ENCODE measurements at regions not wholly inside any gene's neighbourhood (a gene's known extent, or its start where the extent isn't known, plus 50 kb on each side); places are given as distances from the start of the nearest gene placed in this dataset.

- TF ChIP-seq KLF1 (tag by site-specific recombination; IDR thresholded peaks at IDR 0.05) (no peak), ZBTB1 (tag by site-specific recombination; IDR thresholded peaks at IDR 0.05) (no peak), ZIC2 (tag by site-specific recombination; IDR thresholded peaks at IDR 0.05) (no peak), ZNF341 (tag by site-specific recombination; IDR thresholded peaks at IDR 0.05; ENCODE audit: low read depth) (no peak), ZSCAN18 (tag by site-specific recombination; IDR thresholded peaks at IDR 0.05) (no peak), ZNF280C (tag by site-specific recombination; IDR thresholded peaks at IDR 0.05) (no peak)
- Histone ChIP-seq H3K27ac (ENCODE audit: extremely low read depth, low read depth, low read length) (no peak overlapping the region), H3K9me3 (ENCODE audit: control insufficient read depth, insufficient read depth, low read depth, low read length) (no peaks in the 10 kb centered on the region), H3K36me3 (ENCODE audit: control insufficient read depth in 2 of 2, insufficient read depth in 1 of 2, low read length in 2 of 2) (no peaks in the 10 kb centered on the region), H3K4me1 (ENCODE audit: control insufficient read depth, insufficient read depth, low read length) (no peaks in the 10 kb centered on the region), H3K4me3 (ENCODE audit: low read depth, low read length) (no peak overlapping the region)
- ChIA-PET POLR2A (no interaction called here), CTCF (no interaction called here)
These were observed 253.7 kb downstream of the AASDHPPT start for GRCh38 chr11:106331176-106331575.

- Histone ChIP-seq H3K4me3 (ENCODE audit: low read depth, low read length) (no peak overlapping the region), H3K9me3 (ENCODE audit: control insufficient read depth, insufficient read depth, low read depth, low read length) (no peaks in the 10 kb centered on the region), H3K36me3 (ENCODE audit: control insufficient read depth in 2 of 2, insufficient read depth in 1 of 2, low read length in 2 of 2) (no peaks in the 10 kb centered on the region), H3K4me1 (ENCODE audit: control insufficient read depth, insufficient read depth, low read length) (no peaks in the 10 kb centered on the region), H3K27ac (ENCODE audit: extremely low read depth, low read depth, low read length) (no peak overlapping the region)
- ChIA-PET POLR2A (no interaction called here), CTCF (interaction anchor here (0.6 kb wide), 1 partner anchor 704 kb away, joined by 3 read pairs; no protein-coding TSS in a partner anchor)
- TF ChIP-seq ZNF138 (tag by site-specific recombination; IDR thresholded peaks at IDR 0.05; ENCODE audit: borderline replicate concordance) (no peak), ZNF488 (tag by site-specific recombination; IDR thresholded peaks at IDR 0.05) (no peak), ZNF221 (tag by site-specific recombination; IDR thresholded peaks at IDR 0.05; ENCODE audit: borderline replicate concordance) (no peak), ZNF184 (tag by site-specific recombination; IDR thresholded peaks at IDR 0.05) (no peak), ZSCAN4 (tag by site-specific recombination; IDR thresholded peaks at IDR 0.05) (no peak), ZNF23 (tag by site-specific recombination; IDR thresholded peaks at IDR 0.05; ENCODE audit: borderline replicate concordance) (no peak), CTCF (tag by site-specific recombination; IDR thresholded peaks at IDR 0.05) (no peak), PRDM1 (tag by site-specific recombination; IDR thresholded peaks at IDR 0.05) (no peak), YY1 (tag by site-specific recombination; IDR thresholded peaks at IDR 0.05) (no peak), PATZ1 (tag by site-specific recombination; IDR thresholded peaks at IDR 0.05) (no peak), ZSCAN5A (tag by site-specific recombination; IDR thresholded peaks at IDR 0.05) (no peak), ZNF391 (tag by site-specific recombination; IDR thresholded peaks at IDR 0.05; ENCODE audit: borderline replicate concordance, low read depth) (no peak)
These were observed 256.2 kb downstream of the AASDHPPT start for GRCh38 chr11:106333678-106334077.

All from HEK293 (cell line).